ENCODE measurements at regions not wholly inside any gene's neighbourhood (a gene's known extent, or its start where the extent isn't known, plus 50 kb on each side); places are given as distances from the start of the nearest gene placed in this dataset.

DNA sequence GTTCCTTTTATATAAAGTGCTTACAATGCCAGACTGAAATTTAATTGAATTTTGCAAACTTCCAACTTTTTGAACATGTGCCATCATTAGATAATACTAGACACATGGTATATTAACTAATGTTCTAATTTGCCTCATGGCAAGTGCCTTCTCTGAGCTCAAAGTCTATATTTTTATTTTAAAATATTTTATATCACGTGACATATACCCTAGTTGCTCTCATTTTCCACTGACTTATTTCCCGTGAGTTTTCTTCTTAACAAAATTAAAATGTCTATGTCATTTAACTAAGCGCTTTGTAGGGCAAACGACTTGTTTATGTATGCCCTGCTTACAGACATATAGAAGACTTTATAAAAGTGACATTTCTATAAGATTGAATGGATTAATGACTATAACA lies 509.6 kb upstream of the SYT4 start:
- TF ChIP-seq, protein P1, sequence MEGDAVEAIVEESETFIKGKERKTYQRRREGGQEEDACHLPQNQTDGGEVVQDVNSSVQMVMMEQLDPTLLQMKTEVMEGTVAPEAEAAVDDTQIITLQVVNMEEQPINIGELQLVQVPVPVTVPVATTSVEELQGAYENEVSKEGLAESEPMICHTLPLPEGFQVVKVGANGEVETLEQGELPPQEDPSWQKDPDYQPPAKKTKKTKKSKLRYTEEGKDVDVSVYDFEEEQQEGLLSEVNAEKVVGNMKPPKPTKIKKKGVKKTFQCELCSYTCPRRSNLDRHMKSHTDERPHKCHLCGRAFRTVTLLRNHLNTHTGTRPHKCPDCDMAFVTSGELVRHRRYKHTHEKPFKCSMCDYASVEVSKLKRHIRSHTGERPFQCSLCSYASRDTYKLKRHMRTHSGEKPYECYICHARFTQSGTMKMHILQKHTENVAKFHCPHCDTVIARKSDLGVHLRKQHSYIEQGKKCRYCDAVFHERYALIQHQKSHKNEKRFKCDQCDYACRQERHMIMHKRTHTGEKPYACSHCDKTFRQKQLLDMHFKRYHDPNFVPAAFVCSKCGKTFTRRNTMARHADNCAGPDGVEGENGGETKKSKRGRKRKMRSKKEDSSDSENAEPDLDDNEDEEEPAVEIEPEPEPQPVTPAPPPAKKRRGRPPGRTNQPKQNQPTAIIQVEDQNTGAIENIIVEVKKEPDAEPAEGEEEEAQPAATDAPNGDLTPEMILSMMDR (conservative IDR thresholded peaks at IDR 0.05 in 1 of 2, IDR thresholded peaks at IDR 0.05 in 1 of 2; ENCODE audit: low read depth in 1 of 2, low read length in 2 of 2): no peak
- TF ChIP-seq EZH2 (IDR thresholded peaks at IDR 0.05; ENCODE audit: low read length, missing control alignments): no peak
